ENCODE measurements at regions not wholly inside any gene's neighbourhood (a gene's known extent, or its start where the extent isn't known, plus 50 kb on each side); places are given as distances from the start of the nearest gene placed in this dataset.

- no peak for TF ChIP-seq POLR2AphosphoS5 (IDR thresholded peaks at IDR 0.05; ENCODE audit: low read depth, low read length)
- no peak for TF ChIP-seq SIN3A (IDR thresholded peaks at IDR 0.05; ENCODE audit: borderline replicate concordance, insufficient read depth, low read length)
These were observed 55.3 kb upstream of the SETBP1 start for GRCh38 chr18:44625386-44625785.

Data from PFSK-1 (cell line).